Femur (tissue), 1 donor: ENCODE measurements at regions not wholly inside any gene's neighbourhood (a gene's known extent, or its start where the extent isn't known, plus 50 kb on each side); places are given as distances from the start of the nearest gene placed in this dataset.

Experiments
- DNase-seq: peaks from one replicate; pipeline ENCODE4 v3.0.0-alpha.2; 2017

- DNase-seq: peak; percentile 74
Observed at GRCh38 chr1:60984062-60984799, 98.1 kb upstream of the NFIA start.

- no peak for DNase-seq
Observed at GRCh38 chr1:60983701-60984061, 98.7 kb upstream of the NFIA start.

GRCh38 chr1:60982539-60982938, 99.8 kb upstream of the NFIA start:
- no peak for DNase-seq

- no peak for DNase-seq
Observed at GRCh38 chr1:60981357-60981756, 101.0 kb upstream of the NFIA start.

- peak; percentile 32 for DNase-seq
Observed at GRCh38 chr1:60978421-60979357, 103.7 kb upstream of the NFIA start.

- no peak for DNase-seq
Observed at GRCh38 chr1:60977661-60978060, 104.7 kb upstream of the NFIA start.

GRCh38 chr1:60974524-60975372, 107.6 kb upstream of the NFIA start:
- DNase-seq: no peak

- DNase-seq: no peak
Observed at GRCh38 chr1:60973668-60974067, 108.7 kb upstream of the NFIA start.

- DNase-seq: no peak
Observed at GRCh38 chr1:60972841-60973364, 109.5 kb upstream of the NFIA start.

- no peak for DNase-seq
Observed at GRCh38 chr1:60971330-60971729, 111.0 kb upstream of the NFIA start.

- DNase-seq: no peak
Observed at GRCh38 chr1:60969971-60970509, 112.3 kb upstream of the NFIA start.

GRCh38 chr1:60965280-60965854, 117.0 kb upstream of the NFIA start:
- DNase-seq: no peak

GRCh38 chr1:60963167-60963940, 119.0 kb upstream of the NFIA start:
- DNase-seq: no peak

- DNase-seq: no peak
Observed at GRCh38 chr1:60960891-60961461, 121.4 kb upstream of the NFIA start.

- no peak for DNase-seq
Observed at GRCh38 chr1:60959701-60960100, 122.7 kb upstream of the NFIA start.

- DNase-seq: no peak
Observed at GRCh38 chr1:60958001-60958400, 124.4 kb upstream of the NFIA start.

- no peak for DNase-seq
Observed at GRCh38 chr1:60956520-60956919, 125.8 kb upstream of the NFIA start.

GRCh38 chr1:60952612-60953111, 129.7 kb upstream of the NFIA start:
- no peak for DNase-seq

- peak; percentile 60 for DNase-seq
Observed at GRCh38 chr1:60950224-60951063, 131.9 kb upstream of the NFIA start.

GRCh38 chr1:60949826-60950197, 132.5 kb upstream of the NFIA start:
- no peak for DNase-seq
